ENCODE measurements at regions not wholly inside any gene's neighbourhood (a gene's known extent, or its start where the extent isn't known, plus 50 kb on each side); places are given as distances from the start of the nearest gene placed in this dataset.

DNA sequence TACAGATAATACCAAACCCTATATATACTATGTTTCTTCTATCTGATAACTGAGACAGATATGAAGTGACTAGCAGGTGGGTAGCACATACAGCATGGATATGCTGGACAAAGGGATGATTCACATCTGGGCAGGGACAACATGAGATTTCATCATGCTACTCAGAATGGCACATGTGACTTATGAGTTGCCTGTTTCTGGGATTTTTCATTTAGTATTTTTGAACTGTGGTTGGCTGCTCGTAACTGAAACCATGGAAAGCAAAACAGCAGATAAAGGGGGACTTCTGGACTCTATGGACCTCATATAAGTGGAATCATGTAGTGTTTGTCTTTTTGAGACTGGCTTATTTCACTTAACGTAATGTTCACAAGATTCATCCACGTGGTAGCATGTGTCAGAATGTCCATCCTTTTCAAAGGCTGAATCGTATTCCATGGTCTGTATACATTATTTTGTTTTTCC, 883.0 kb downstream of the TBC1D22A start:
- no peaks in the 10 kb centered on the region for H3K79me1 ChIP-seq (ENCODE audit: low read depth in 1 of 2, low read length in 2 of 2)
- H3K9me1 ChIP-seq (ENCODE audit: insufficient read depth, low read length): no peaks in the 10 kb centered on the region
- H3K18ac ChIP-seq (ENCODE audit: low read depth, low read length): no peak overlapping the region
- in situ Hi-C loops (cut with MboI; ENCODE audit: low sequenced_read_pairs): no loop called here
- H3K9me3 ChIP-seq (ENCODE audit: control insufficient read depth, insufficient read depth, low read length): peaks cover 18% of the 10 kb centered on the region
- H4K20me1 ChIP-seq (ENCODE audit: insufficient read depth, low read length): no peaks in the 10 kb centered on the region
- no peak overlapping the region for H2AFZ ChIP-seq (replicated peaks; ENCODE audit: low read length, poor library complexity)
- no peak overlapping the region for H3K4me3 ChIP-seq (ENCODE audit: insufficient read depth, low read depth, low read length)
- H3K27me3 ChIP-seq (ENCODE audit: control insufficient read depth, insufficient read depth, low read length): no peaks in the 10 kb centered on the region
- no peak overlapping the region for H2AK9ac ChIP-seq (replicated peaks; ENCODE audit: low read depth, low read length, poor library complexity)
- H4K5ac ChIP-seq (ENCODE audit: low read depth, low read length): no peak overlapping the region
- ATAC-seq (ENCODE audit: low read depth) (no peak), DNase-seq (no peak)
- TF ChIP-seq RAD21 (IDR thresholded peaks at IDR 0.05; ENCODE audit: low read length) (no peak), MAZ (IDR thresholded peaks at IDR 0.05; ENCODE audit: borderline replicate concordance, low read depth, low read length) (no peak), NFE2L2 (IDR thresholded peaks at IDR 0.05; ENCODE audit: low read depth, low read length) (no peak), RFX5 (IDR thresholded peaks at IDR 0.05; ENCODE audit: low read depth, low read length) (no peak), ELK1 (IDR thresholded peaks at IDR 0.05; ENCODE audit: borderline replicate concordance, low read depth, low read length) (no peak), CEBPB (IDR thresholded peaks at IDR 0.05; ENCODE audit: low read depth, low read length) (no peak), POLR2A (IDR thresholded peaks at IDR 0.05; ENCODE audit: low read depth, low read length) (no peak), BHLHE40 (IDR thresholded peaks at IDR 0.05; ENCODE audit: low read depth, low read length) (no peak), SMC3 (IDR thresholded peaks at IDR 0.05; ENCODE audit: low read depth, low read length) (no peak), RCOR1 (IDR thresholded peaks at IDR 0.05; ENCODE audit: insufficient replicate concordance, low read length) (no peak), FOS (IDR thresholded peaks at IDR 0.05; ENCODE audit: low read depth, low read length) (no peak)
- TF ChIP-seq, protein P1, sequence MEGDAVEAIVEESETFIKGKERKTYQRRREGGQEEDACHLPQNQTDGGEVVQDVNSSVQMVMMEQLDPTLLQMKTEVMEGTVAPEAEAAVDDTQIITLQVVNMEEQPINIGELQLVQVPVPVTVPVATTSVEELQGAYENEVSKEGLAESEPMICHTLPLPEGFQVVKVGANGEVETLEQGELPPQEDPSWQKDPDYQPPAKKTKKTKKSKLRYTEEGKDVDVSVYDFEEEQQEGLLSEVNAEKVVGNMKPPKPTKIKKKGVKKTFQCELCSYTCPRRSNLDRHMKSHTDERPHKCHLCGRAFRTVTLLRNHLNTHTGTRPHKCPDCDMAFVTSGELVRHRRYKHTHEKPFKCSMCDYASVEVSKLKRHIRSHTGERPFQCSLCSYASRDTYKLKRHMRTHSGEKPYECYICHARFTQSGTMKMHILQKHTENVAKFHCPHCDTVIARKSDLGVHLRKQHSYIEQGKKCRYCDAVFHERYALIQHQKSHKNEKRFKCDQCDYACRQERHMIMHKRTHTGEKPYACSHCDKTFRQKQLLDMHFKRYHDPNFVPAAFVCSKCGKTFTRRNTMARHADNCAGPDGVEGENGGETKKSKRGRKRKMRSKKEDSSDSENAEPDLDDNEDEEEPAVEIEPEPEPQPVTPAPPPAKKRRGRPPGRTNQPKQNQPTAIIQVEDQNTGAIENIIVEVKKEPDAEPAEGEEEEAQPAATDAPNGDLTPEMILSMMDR (conservative IDR thresholded peaks at IDR 0.05; ENCODE audit: low read depth, low read length): no peak
- TF ChIP-seq, protein P2, sequence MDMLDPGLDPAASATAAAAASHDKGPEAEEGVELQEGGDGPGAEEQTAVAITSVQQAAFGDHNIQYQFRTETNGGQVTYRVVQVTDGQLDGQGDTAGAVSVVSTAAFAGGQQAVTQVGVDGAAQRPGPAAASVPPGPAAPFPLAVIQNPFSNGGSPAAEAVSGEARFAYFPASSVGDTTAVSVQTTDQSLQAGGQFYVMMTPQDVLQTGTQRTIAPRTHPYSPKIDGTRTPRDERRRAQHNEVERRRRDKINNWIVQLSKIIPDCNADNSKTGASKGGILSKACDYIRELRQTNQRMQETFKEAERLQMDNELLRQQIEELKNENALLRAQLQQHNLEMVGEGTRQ (IDR thresholded peaks at IDR 0.05; ENCODE audit: low read depth, low read length): no peak
- no peaks in the 10 kb centered on the region for H3K36me3 ChIP-seq (ENCODE audit: control insufficient read depth, insufficient read depth, low read length)
- POLR2A ChIA-PET (ENCODE audit: unreplicated experiment): no interaction called here
- no peak overlapping the region for H3K4me2 ChIP-seq (ENCODE audit: low read depth, low read length)
- no peak overlapping the region for H2BK120ac ChIP-seq (ENCODE audit: low read depth, low read length)
- no peak overlapping the region for H2BK15ac ChIP-seq (ENCODE audit: low read depth, low read length)
- no CpG with 5 or more reads among the region's 4 CpGs for WGBS, 2 experiments (ENCODE audit: extremely low coverage in 2 of 2, insufficient read length in 1 of 2)
- H3K4me1 ChIP-seq (ENCODE audit: control insufficient read depth, insufficient read depth, low read length): no peaks in the 10 kb centered on the region
- dilution Hi-C loops (cut with HindIII; ENCODE audit: low sequenced_read_pairs, unreplicated experiment): no loop called here
- no peak overlapping the region for H2BK5ac ChIP-seq (ENCODE audit: low read depth, low read length, poor library complexity, severe bottlenecking)
- H3K4ac ChIP-seq (ENCODE audit: low read depth, low read length): no peak overlapping the region
- H2BK20ac ChIP-seq (ENCODE audit: low read depth, low read length): no peak overlapping the region
- CTCF ChIA-PET: no interaction called here
- H3K27ac ChIP-seq (ENCODE audit: insufficient read depth, low read length): no peak overlapping the region
- H3K14ac ChIP-seq (replicated peaks; ENCODE audit: low read depth, low read length): no peak overlapping the region
- H4K91ac ChIP-seq (ENCODE audit: insufficient read depth, low read depth, low read length): no peak overlapping the region
- BruUV-seq (replicated peaks): no TSS peak
- H3K23ac ChIP-seq (ENCODE audit: low read depth, low read length): no peak overlapping the region
- intact Hi-C loops (cut with micrococcal nuclease): no loop called here
- H2AK5ac ChIP-seq (ENCODE audit: low read depth, low read length): no peak overlapping the region
- no peak overlapping the region for H3K56ac ChIP-seq (ENCODE audit: extremely low read depth, insufficient read depth, low read length)
- H4K8ac ChIP-seq (ENCODE audit: low read depth in 2 of 2, low read length in 2 of 2): no peak overlapping the region
- H3K9ac ChIP-seq (ENCODE audit: low read depth, low read length): no peak overlapping the region

All from IMR-90 (cell line).